HFFc6 (cell line): ENCODE measurements at regions not wholly inside any gene's neighbourhood (a gene's known extent, or its start where the extent isn't known, plus 50 kb on each side); places are given as distances from the start of the nearest gene placed in this dataset.

Source experiments
- DNase-seq: peaks from one replicate; pipeline ENCODE4 v3.0.0-alpha.2; 2018
- H3K27ac Mint-ChIP-seq: 2 replicates; pipeline ENCODE4 v1.8.0; 2020; ENCODE audit warnings: mild to moderate bottlenecking, mixed read lengths
- H3K27me3 Mint-ChIP-seq: 2 replicates; pipeline ENCODE4 v1.8.0; 2021; ENCODE audit warnings: mild to moderate bottlenecking, moderate library complexity, mixed read lengths; ENCODE audit not compliant: insufficient read depth
- H3K36me3 Mint-ChIP-seq: 2 replicates; pipeline ENCODE4 v1.8.0; 2021; ENCODE audit warnings: low read depth, mixed read lengths
- H3K4me1 Mint-ChIP-seq: 2 replicates; pipeline ENCODE4 v1.8.0; 2020; ENCODE audit warnings: low read depth, mixed read lengths
- H3K4me3 Mint-ChIP-seq: 2 replicates; pipeline ENCODE4 v1.8.0; 2020; ENCODE audit warnings: mild to moderate bottlenecking, moderate library complexity, mixed read lengths
- H3K9me3 Mint-ChIP-seq: 2 replicates; pipeline ENCODE4 v1.8.0; 2020; ENCODE audit warnings: mild to moderate bottlenecking, mixed read lengths
- TF ChIP-seq, protein P1 (sequence below): fragments of 200-600 bp; sonication (generic); IDR thresholded peaks from 2 replicates; pipeline ENCODE4 v1.5.0; 2021; ENCODE audit warnings: antibody characterized with exemption, mild to moderate bottlenecking

GRCh38 chr17:13765701-13766100 lies 164.0 kb upstream of the HS3ST3A1 start:
- TF ChIP-seq, protein P1, sequence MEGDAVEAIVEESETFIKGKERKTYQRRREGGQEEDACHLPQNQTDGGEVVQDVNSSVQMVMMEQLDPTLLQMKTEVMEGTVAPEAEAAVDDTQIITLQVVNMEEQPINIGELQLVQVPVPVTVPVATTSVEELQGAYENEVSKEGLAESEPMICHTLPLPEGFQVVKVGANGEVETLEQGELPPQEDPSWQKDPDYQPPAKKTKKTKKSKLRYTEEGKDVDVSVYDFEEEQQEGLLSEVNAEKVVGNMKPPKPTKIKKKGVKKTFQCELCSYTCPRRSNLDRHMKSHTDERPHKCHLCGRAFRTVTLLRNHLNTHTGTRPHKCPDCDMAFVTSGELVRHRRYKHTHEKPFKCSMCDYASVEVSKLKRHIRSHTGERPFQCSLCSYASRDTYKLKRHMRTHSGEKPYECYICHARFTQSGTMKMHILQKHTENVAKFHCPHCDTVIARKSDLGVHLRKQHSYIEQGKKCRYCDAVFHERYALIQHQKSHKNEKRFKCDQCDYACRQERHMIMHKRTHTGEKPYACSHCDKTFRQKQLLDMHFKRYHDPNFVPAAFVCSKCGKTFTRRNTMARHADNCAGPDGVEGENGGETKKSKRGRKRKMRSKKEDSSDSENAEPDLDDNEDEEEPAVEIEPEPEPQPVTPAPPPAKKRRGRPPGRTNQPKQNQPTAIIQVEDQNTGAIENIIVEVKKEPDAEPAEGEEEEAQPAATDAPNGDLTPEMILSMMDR: no peak
- Mint-ChIP-seq H3K36me3 (peaks cover 13% of the 10 kb centered on the region), H3K27me3 (peaks cover 4% of the 10 kb centered on the region), H3K4me1 (peaks cover 13% of the 10 kb centered on the region), H3K4me3 (no peak overlapping the region), H3K9me3 (peaks cover 16% of the 10 kb centered on the region), H3K27ac (no peak overlapping the region)
- peak; percentile 22 for DNase-seq

DNA sequence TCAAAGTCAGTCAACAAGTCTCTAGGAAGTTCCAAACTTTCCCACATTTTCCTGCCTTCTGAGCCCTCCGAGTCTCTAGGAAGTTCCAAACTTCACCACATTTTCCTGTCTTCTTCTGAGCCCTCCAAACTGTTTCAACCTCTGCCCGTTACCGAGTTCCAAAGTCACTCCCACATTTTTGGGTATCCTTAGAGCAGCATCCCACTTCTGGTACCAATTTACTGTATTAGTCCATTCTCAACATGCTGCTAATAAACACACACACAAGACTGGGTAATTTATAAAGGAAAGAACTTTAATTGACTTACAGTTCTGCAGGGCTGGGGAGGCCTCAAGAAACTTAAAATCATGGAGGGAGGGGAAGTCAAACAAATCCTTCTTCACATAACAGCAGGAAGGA lies 169.0 kb upstream of the HS3ST3A1 start:
- Mint-ChIP-seq H3K27ac (no peak overlapping the region), H3K4me3 (no peak overlapping the region), H3K4me1 (peaks cover 10% of the 10 kb centered on the region), H3K9me3 (peaks cover 27% of the 10 kb centered on the region), H3K36me3 (peaks cover 19% of the 10 kb centered on the region), H3K27me3 (peaks cover 7% of the 10 kb centered on the region)
- TF ChIP-seq, protein P1: no peak
- DNase-seq: no peak

GRCh38 chr17:13775450-13775849 lies 173.7 kb upstream of the HS3ST3A1 start:
- Mint-ChIP-seq H3K27me3 (peaks cover 9% of the 10 kb centered on the region), H3K9me3 (peaks cover 24% of the 10 kb centered on the region), H3K27ac (no peak overlapping the region), H3K4me3 (no peak overlapping the region), H3K36me3 (peaks cover 19% of the 10 kb centered on the region), H3K4me1 (peaks cover 8% of the 10 kb centered on the region; the same call in 1 of the 2 replicates)
- no peak for DNase-seq
- TF ChIP-seq, protein P1: no peak

- TF ChIP-seq, protein P1: no peak
- no peak for DNase-seq
- peaks cover 15% of the 10 kb centered on the region for H3K36me3 Mint-ChIP-seq
- H3K27ac Mint-ChIP-seq: no peak overlapping the region
- H3K4me3 Mint-ChIP-seq: no peak overlapping the region
- peaks cover 19% of the 10 kb centered on the region for H3K9me3 Mint-ChIP-seq
- peaks cover 8% of the 10 kb centered on the region; the same call in 1 of the 2 replicates for H3K4me1 Mint-ChIP-seq
- H3K27me3 Mint-ChIP-seq: peaks cover 9% of the 10 kb centered on the region
Measured at GRCh38 chr17:13776027-13776551, 174.4 kb upstream of the HS3ST3A1 start.

- H3K27ac Mint-ChIP-seq: no peak overlapping the region
- no peak for DNase-seq
- TF ChIP-seq, protein P1: no peak
- H3K4me3 Mint-ChIP-seq: no peak overlapping the region
- H3K27me3 Mint-ChIP-seq: peaks cover 9% of the 10 kb centered on the region
- peaks cover 11% of the 10 kb centered on the region; the same call in 1 of the 2 replicates for H3K36me3 Mint-ChIP-seq
- H3K4me1 Mint-ChIP-seq: peaks cover 8% of the 10 kb centered on the region; the same call in 1 of the 2 replicates
- peaks cover 14% of the 10 kb centered on the region for H3K9me3 Mint-ChIP-seq
Measured at GRCh38 chr17:13777003-13777402, 175.3 kb upstream of the HS3ST3A1 start.
